Vagina (tissue), 2 donors: ENCODE measurements at regions not wholly inside any gene's neighbourhood (a gene's known extent, or its start where the extent isn't known, plus 50 kb on each side); places are given as distances from the start of the nearest gene placed in this dataset.

Experiments
- CTCF ChIP-seq, 3 experiments: fragments of 450-650 bp in 2 of 3; fragments of 200-600 bp in 1 of 3; sonication (generic) in 1 of 3; IDR thresholded peaks; one replicate each; pipeline ENCODE4 v1.5.1; 2017 to 2019; ENCODE audit warnings: antibody characterized with exemption in 3 of 3, mild to moderate bottlenecking in 2 of 3, moderate library complexity in 2 of 3
- POLR2A ChIP-seq, 2 donors: fragments of 450-650 bp; IDR thresholded peaks; one replicate each; pipeline ENCODE4 v1.6.1; 2017; ENCODE audit warnings: antibody characterized with exemption in 2 of 2, mild to moderate bottlenecking in 2 of 2, moderate library complexity in 2 of 2
- POLR2AphosphoS5 ChIP-seq, 2 donors: sonication (generic); formaldehyde crosslinking; IDR thresholded peaks; one replicate each; pipeline ENCODE4 v1.9.0; 2017; ENCODE audit warnings: antibody characterized with exemption in 2 of 2, mild to moderate bottlenecking in 2 of 2, low read depth in 1 of 2; ENCODE audit not compliant: insufficient read depth in 1 of 2

- TF ChIP-seq CTCF (IDR thresholded peaks at IDR 0.05) = no peak
- TF ChIP-seq POLR2A (IDR thresholded peaks at IDR 0.05) = no peak
- no peak for TF ChIP-seq POLR2AphosphoS5 (IDR thresholded peaks at IDR 0.05; ENCODE audit: insufficient read depth in 1 of 2, low read depth in 1 of 2)
Measured at GRCh38 chr16:79762217-79762616, 161.7 kb upstream of the MAF start.
